CD8-positive, alpha-beta memory T cell (primary cell): ENCODE measurements at regions not wholly inside any gene's neighbourhood (a gene's known extent, or its start where the extent isn't known, plus 50 kb on each side); places are given as distances from the start of the nearest gene placed in this dataset.

Experiments used
- CTCF ChIA-PET: fragments of 350-600 bp; sonication (Branson Sonifier 250); formaldehyde crosslinking; loops from one replicate; lab custom pipeline; 2021; ENCODE audit warnings: antibody characterized with exemption; lab: Charles Lee
- POLR2A ChIA-PET: fragments of 350-600 bp; sonication (Branson Sonifier 250); formaldehyde crosslinking; loops from one replicate; lab custom pipeline; 2021; ENCODE audit warnings: antibody characterized with exemption; lab: Charles Lee
- DNase-seq, 5 donors: peaks; one replicate each; pipeline versions ENCODE4 v3.0.0 to v3.0.0-alpha.2; 2020 to 2022; ENCODE audit warnings: mixed read lengths in 1 of 5
- H3K27ac ChIP-seq: one replicate; pipeline ENCODE4 v1.7.0; 2013; ENCODE audit warnings: low read depth, mild to moderate bottlenecking, low read length, moderate library complexity
- H3K27me3 ChIP-seq: 2 replicates; pipeline ENCODE4 v1.7.0; 2013; ENCODE audit warnings: low read length, mild to moderate bottlenecking; ENCODE audit not compliant: insufficient read depth, poor library complexity, severe bottlenecking
- H3K36me3 ChIP-seq: 2 replicates; pipeline ENCODE4 v1.7.0; 2013; ENCODE audit warnings: mild to moderate bottlenecking, low read length, moderate library complexity; ENCODE audit not compliant: insufficient read depth
- H3K4me1 ChIP-seq: 2 replicates; pipeline ENCODE4 v1.7.0; 2013; ENCODE audit warnings: mild to moderate bottlenecking, low read length, moderate library complexity; ENCODE audit not compliant: insufficient read depth
- H3K4me3 ChIP-seq: 2 replicates; pipeline ENCODE4 v1.7.0; 2013; ENCODE audit warnings: mild to moderate bottlenecking, low read length
- H3K9me3 ChIP-seq: 2 replicates; pipeline ENCODE4 v1.7.0; 2013; ENCODE audit warnings: mild to moderate bottlenecking, low read length
- H3K27ac Mint-ChIP-seq, 8 donors: one replicate each; pipeline ENCODE4 v1.8.0; 2020 to 2021; ENCODE audit warnings: mixed read lengths in 8 of 8, mild to moderate bottlenecking in 6 of 8, inconsistent platforms in 3 of 8, moderate library complexity in 3 of 8
- H3K27me3 Mint-ChIP-seq, 2 donors: one replicate each; pipeline ENCODE4 v1.8.0; 2020 to 2021; ENCODE audit warnings: mixed read lengths in 2 of 2, mild to moderate bottlenecking in 1 of 2, moderate library complexity in 1 of 2
- H3K36me3 Mint-ChIP-seq, 3 donors: one replicate each; pipeline ENCODE4 v1.8.0; 2020 to 2021; ENCODE audit warnings: mixed read lengths in 3 of 3, inconsistent platforms in 1 of 3, mild to moderate bottlenecking in 1 of 3
- H3K4me1 Mint-ChIP-seq, 3 donors: one replicate each; pipeline ENCODE4 v1.8.0; 2020 to 2021; ENCODE audit warnings: mixed read lengths in 3 of 3, inconsistent platforms in 1 of 3, mild to moderate bottlenecking in 1 of 3
- H3K4me3 Mint-ChIP-seq, 7 donors: one replicate each; pipeline ENCODE4 v1.8.0; 2020 to 2021; ENCODE audit warnings: mixed read lengths in 7 of 7, mild to moderate bottlenecking in 6 of 7, moderate library complexity in 4 of 7, inconsistent platforms in 2 of 7
- H3K9me3 Mint-ChIP-seq, 5 donors: one replicate each; pipeline ENCODE4 v1.8.0; 2020 to 2022; ENCODE audit warnings: mixed read lengths in 5 of 5, mild to moderate bottlenecking in 3 of 5, moderate library complexity in 2 of 5, inconsistent platforms in 1 of 5

DNA sequence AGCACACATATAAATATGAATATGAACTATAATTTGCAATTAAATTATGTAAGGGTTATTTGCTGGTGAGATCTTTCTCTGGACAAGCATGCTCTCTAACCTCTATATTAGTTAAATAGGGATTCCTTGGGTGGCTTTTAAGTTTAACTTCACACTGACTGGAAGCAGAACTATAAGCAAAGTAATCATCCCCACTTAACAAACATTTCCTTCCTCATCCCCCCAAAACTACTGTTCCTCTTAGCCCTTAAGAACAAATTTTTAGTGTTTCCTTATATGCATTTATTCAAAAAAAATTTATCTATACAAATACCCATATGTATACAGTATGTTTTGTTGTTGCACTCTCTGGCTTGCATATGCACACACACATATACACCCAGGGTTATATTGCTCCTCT is 512.1 kb upstream of the MEF2C start:
- H3K36me3 Mint-ChIP-seq = no peaks in the 10 kb centered on the region
- no peak overlapping the region for H3K27ac ChIP-seq
- H3K9me3 ChIP-seq = no peaks in the 10 kb centered on the region
- H3K27me3 ChIP-seq = no peaks in the 10 kb centered on the region
- peaks cover 0 to 4% (median 0%) of the 10 kb centered on the region in 5 donors for H3K9me3 Mint-ChIP-seq
- H3K4me1 ChIP-seq = no peaks in the 10 kb centered on the region
- H3K27ac Mint-ChIP-seq = no peak overlapping the region
- POLR2A ChIA-PET = no interaction called here
- H3K4me3 ChIP-seq = no peak overlapping the region
- H3K36me3 ChIP-seq = no peaks in the 10 kb centered on the region
- no peaks in the 10 kb centered on the region for H3K27me3 Mint-ChIP-seq
- CTCF ChIA-PET = no interaction called here
- H3K4me3 Mint-ChIP-seq = no peak overlapping the region
- DNase-seq = no peak
- peaks cover 0 to 5% (median 0%) of the 10 kb centered on the region in 3 donors for H3K4me1 Mint-ChIP-seq

DNA sequence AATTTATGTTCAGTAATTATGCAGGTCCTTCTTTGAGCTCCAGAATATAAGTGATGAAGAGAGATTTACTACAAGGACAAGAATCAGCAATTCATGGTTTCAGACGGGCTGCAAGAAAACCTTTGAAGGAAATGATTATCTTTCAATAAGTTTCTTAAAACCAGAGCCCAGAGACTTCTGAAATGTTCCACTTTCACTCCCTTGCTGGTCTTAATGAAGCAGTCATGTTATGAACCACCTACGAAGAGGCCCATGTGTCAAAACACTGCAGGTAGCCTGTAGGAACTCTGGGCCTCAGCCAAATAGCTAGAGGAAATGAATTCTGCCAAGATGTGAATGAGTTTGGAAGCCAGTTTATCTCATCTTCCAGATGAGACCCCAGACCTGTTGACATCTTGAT is 505.9 kb upstream of the MEF2C start:
- no peak for DNase-seq
- Histone ChIP-seq H3K27ac (no peak overlapping the region), H3K4me1 (no peaks in the 10 kb centered on the region), H3K4me3 (no peak overlapping the region), H3K36me3 (no peaks in the 10 kb centered on the region), H3K27me3 (no peaks in the 10 kb centered on the region), H3K9me3 (no peaks in the 10 kb centered on the region)
- POLR2A ChIA-PET = no interaction called here
- Mint-ChIP-seq H3K27ac (no peak overlapping the region), H3K4me1 (no peaks in the 10 kb centered on the region), H3K27me3 (no peaks in the 10 kb centered on the region), H3K9me3 (peaks cover 0 to 15% (median 3%) of the 10 kb centered on the region in 5 donors), H3K36me3 (no peaks in the 10 kb centered on the region), H3K4me3 (no peak overlapping the region)
- CTCF ChIA-PET = no interaction called here

DNA sequence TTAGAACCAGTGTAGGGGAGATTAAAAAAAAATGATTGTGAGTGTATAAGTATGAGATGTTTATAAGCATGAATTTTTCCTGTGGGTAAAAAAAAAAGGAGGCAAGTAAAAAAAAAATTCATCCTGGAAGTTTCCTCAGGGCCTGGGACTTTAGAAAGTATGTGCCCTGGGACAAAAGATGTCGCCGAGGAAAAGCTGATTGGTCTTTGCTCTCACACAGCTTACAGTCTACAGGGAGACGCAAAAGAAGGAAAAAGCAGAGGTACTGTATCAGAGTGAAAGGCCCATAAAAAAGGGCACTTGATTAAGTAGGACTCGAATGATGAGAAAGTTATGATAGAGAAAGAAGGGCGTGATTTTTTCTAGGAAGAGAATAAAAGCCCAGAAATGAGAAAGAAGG is 501.4 kb upstream of the MEF2C start:
- ChIA-PET CTCF (no interaction called here), POLR2A (no interaction called here)
- Histone ChIP-seq H3K36me3 (no peaks in the 10 kb centered on the region), H3K4me1 (no peaks in the 10 kb centered on the region), H3K27me3 (no peaks in the 10 kb centered on the region), H3K4me3 (no peak overlapping the region), H3K27ac (no peak overlapping the region), H3K9me3 (no peaks in the 10 kb centered on the region)
- Mint-ChIP-seq H3K4me3 (no peak overlapping the region), H3K27ac (no peak overlapping the region), H3K4me1 (no peaks in the 10 kb centered on the region), H3K36me3 (no peaks in the 10 kb centered on the region), H3K27me3 (no peaks in the 10 kb centered on the region), H3K9me3 (peaks cover 0 to 21% (median 3%) of the 10 kb centered on the region in 5 donors)
- DNase-seq = no peak

DNA sequence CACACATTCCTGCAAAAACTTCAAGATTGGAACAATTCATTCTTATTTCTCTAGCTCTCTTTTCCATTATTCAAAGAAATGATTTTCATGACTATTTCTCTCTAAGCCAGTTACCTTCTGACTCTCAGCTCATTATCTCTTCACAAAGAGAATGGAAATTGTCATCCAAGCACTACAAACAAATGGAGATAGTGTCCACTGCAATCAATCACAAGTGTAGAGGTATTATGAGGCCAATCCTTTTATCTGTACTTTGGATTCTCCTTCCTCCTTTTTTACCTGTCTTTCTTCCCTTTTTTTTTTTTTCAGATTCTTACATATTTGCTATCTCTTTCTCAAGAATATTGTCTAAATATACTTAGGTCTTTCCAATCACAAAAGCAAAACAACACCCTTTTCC is 497.7 kb upstream of the MEF2C start:
- H3K4me3 ChIP-seq = no peak overlapping the region
- no peak overlapping the region for H3K27ac Mint-ChIP-seq
- no peak overlapping the region for H3K4me3 Mint-ChIP-seq
- no peaks in the 10 kb centered on the region for H3K27me3 Mint-ChIP-seq
- H3K36me3 ChIP-seq = no peaks in the 10 kb centered on the region
- DNase-seq = no peak
- no peak overlapping the region for H3K27ac ChIP-seq
- no peaks in the 10 kb centered on the region for H3K9me3 ChIP-seq
- no peaks in the 10 kb centered on the region for H3K4me1 Mint-ChIP-seq
- H3K9me3 Mint-ChIP-seq = peaks cover 0 to 22% (median 5%) of the 10 kb centered on the region in 5 donors
- ChIA-PET POLR2A (no interaction called here), CTCF (no interaction called here)
- H3K4me1 ChIP-seq = no peaks in the 10 kb centered on the region
- no peaks in the 10 kb centered on the region for H3K27me3 ChIP-seq
- no peaks in the 10 kb centered on the region for H3K36me3 Mint-ChIP-seq

DNA sequence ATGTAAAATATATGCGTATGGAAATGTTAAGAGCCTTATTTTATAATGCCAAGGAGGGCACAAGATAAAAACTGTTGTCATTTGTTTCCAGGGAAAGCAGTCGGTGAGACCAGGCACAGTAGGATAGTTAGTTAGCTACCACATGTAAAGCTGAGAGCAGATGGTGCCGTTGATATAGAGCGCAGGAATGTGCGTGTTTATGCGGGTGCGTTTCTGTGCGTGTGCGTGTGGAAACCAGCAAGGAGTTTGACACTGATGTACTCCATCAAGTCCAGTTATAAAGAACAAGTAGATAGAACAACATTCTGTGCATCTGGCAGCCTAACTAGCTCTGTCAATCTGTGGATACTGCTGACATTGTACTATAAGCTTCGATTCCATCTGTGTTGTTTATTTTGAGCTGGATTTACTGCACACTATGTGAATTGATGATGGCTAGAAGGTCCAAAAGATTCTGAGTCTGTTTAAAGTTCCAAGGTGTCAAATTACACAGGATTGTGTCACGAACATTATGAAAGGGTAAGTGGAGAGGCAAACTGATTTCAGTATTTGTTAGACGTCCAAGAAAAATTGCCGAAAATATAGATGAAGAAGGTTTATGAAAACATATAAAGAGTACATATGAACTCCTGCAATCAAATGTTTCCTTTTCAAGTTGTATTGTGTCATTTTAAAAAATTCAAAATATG is 494.9 kb upstream of the MEF2C start:
- H3K36me3 ChIP-seq = no peaks in the 10 kb centered on the region
- CTCF ChIA-PET = no interaction called here
- no peak for DNase-seq
- no peaks in the 10 kb centered on the region for H3K36me3 Mint-ChIP-seq
- H3K4me1 Mint-ChIP-seq = no peaks in the 10 kb centered on the region
- H3K4me1 ChIP-seq = no peaks in the 10 kb centered on the region
- H3K27me3 ChIP-seq = no peaks in the 10 kb centered on the region
- no peaks in the 10 kb centered on the region for H3K9me3 ChIP-seq
- no peak overlapping the region for H3K27ac ChIP-seq
- peaks cover 0 to 17% (median 5%) of the 10 kb centered on the region in 5 donors for H3K9me3 Mint-ChIP-seq
- no peak overlapping the region for H3K27ac Mint-ChIP-seq
- no peak overlapping the region for H3K4me3 Mint-ChIP-seq
- H3K27me3 Mint-ChIP-seq = no peaks in the 10 kb centered on the region
- POLR2A ChIA-PET = no interaction called here
- no peak overlapping the region for H3K4me3 ChIP-seq

DNA sequence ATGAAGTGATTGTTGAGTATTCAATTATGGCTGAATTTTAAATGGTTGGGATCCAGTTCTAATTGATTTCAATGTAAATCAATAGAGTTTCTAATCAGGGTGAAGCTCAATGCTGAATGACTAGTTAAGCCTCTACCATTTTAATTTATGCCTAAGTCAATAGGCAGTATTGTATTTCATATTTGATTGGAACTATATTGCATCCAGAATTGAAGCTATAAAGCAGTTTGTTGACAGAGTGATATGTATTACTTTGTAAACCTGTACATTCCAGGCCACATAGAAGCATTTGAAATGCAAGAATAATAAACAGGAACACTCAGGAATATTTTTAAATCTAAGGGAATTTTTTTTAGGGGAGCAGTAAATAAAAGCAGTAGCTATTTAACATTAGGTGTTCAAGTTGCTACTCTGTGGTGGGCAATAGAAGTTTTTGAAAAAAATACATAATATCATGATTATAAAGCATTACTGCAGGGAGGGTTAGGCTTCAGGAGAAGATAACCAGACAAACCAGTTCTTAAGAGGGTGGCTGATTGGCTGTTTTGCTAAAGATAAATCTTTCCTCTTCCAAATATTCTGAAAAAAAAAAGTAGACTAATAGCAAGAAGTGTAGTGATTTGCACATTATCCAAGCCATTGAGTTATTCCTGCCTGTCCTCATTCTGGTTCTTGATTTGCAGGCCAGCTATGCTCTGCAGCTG is 492.0 kb upstream of the MEF2C start:
- no peaks in the 10 kb centered on the region for H3K4me1 Mint-ChIP-seq
- no peak overlapping the region for H3K4me3 ChIP-seq
- POLR2A ChIA-PET = no interaction called here
- no peaks in the 10 kb centered on the region for H3K9me3 ChIP-seq
- no peak overlapping the region for H3K4me3 Mint-ChIP-seq
- H3K27ac ChIP-seq = no peak overlapping the region
- peaks cover 2 to 18% (median 4%) of the 10 kb centered on the region in 5 donors for H3K9me3 Mint-ChIP-seq
- H3K27me3 ChIP-seq = no peaks in the 10 kb centered on the region
- peaks cover 0 to 1% of the 10 kb centered on the region in 2 donors for H3K27me3 Mint-ChIP-seq
- DNase-seq = no peak
- no peak overlapping the region for H3K27ac Mint-ChIP-seq
- no peaks in the 10 kb centered on the region for H3K36me3 Mint-ChIP-seq
- CTCF ChIA-PET = no interaction called here
- no peaks in the 10 kb centered on the region for H3K36me3 ChIP-seq
- H3K4me1 ChIP-seq = no peaks in the 10 kb centered on the region

DNA sequence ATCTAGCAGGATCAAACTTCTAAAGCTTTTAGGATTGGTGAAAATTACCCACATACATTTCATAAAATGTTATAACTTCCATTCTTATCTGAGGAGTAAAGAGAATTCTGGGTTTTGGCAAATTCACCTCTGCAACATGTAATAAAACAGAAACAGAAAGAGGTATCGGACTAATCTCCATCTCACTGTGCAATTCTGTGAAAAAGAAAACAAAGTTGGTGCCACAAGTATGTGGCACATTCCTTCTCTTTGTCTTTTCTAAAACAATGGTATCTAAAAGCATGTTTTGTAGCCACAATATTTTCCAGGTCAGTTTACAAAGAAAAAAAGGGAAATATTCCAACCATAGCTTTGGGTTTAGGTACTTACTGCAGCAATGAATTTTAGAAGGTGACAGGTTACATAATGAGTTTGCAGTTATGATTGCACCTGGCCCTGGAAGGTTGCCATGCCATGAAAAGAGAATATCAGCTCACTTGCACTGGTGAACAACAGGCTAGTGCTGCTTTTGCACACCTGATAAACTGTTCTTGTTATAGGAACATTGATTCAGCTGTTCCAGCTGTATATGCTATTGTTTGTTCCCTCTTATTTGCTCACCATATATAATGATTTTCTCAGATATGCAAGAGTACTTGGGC is 491.3 kb upstream of the MEF2C start:
- no peak overlapping the region for H3K4me3 Mint-ChIP-seq
- H3K27me3 ChIP-seq = no peaks in the 10 kb centered on the region
- peaks cover 0 to 1% of the 10 kb centered on the region in 2 donors for H3K27me3 Mint-ChIP-seq
- H3K9me3 ChIP-seq = no peaks in the 10 kb centered on the region
- ChIA-PET CTCF (no interaction called here), POLR2A (no interaction called here)
- no peaks in the 10 kb centered on the region for H3K4me1 ChIP-seq
- H3K9me3 Mint-ChIP-seq = peaks cover 2 to 25% (median 5%) of the 10 kb centered on the region in 5 donors
- H3K36me3 Mint-ChIP-seq = no peaks in the 10 kb centered on the region
- no peak overlapping the region for H3K4me3 ChIP-seq
- no peaks in the 10 kb centered on the region for H3K36me3 ChIP-seq
- no peak overlapping the region for H3K27ac Mint-ChIP-seq
- H3K27ac ChIP-seq = no peak overlapping the region
- no peak for DNase-seq
- no peaks in the 10 kb centered on the region for H3K4me1 Mint-ChIP-seq

DNA sequence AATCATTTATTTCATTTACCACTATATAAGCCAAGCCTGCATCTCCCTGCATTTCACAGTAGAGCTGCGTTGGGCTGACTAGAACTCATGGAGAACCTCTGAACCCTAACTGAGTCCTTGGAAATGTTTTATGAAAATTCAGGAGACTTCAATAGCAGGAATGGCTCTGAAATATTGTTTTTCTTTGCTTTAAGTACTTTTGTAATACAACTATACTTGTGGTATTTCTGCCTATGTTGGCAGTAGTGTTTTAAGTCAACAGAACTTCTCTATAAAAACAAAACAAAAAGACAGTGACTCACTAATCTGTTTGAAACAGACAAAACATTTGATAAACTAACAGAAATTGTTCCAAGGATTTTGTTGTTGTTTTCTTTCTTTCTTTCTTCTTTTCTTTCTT is 489.2 kb upstream of the MEF2C start:
- Histone ChIP-seq H3K36me3 (no peaks in the 10 kb centered on the region), H3K27ac (no peak overlapping the region), H3K4me3 (no peak overlapping the region), H3K4me1 (no peaks in the 10 kb centered on the region), H3K9me3 (no peaks in the 10 kb centered on the region), H3K27me3 (no peaks in the 10 kb centered on the region)
- no peaks in the 10 kb centered on the region for H3K4me1 Mint-ChIP-seq
- H3K36me3 Mint-ChIP-seq = no peaks in the 10 kb centered on the region
- no peak overlapping the region for H3K4me3 Mint-ChIP-seq
- peaks cover 0 to 1% of the 10 kb centered on the region in 2 donors for H3K27me3 Mint-ChIP-seq
- ChIA-PET POLR2A (no interaction called here), CTCF (no interaction called here)
- no peak overlapping the region for H3K27ac Mint-ChIP-seq
- peaks cover 0 to 31% (median 7%) of the 10 kb centered on the region in 5 donors for H3K9me3 Mint-ChIP-seq
- no peak for DNase-seq
